Fibroblast of lung (primary cell): ENCODE measurements at regions not wholly inside any gene's neighbourhood (a gene's known extent, or its start where the extent isn't known, plus 50 kb on each side); places are given as distances from the start of the nearest gene placed in this dataset.

Source experiments
- DNase-seq, 2 donors: peaks; one replicate each; pipeline versions ENCODE4 v3.0.0 to v3.0.0-alpha.2; 2010; ENCODE audit warnings: low read depth in 2 of 2
- H2AFZ ChIP-seq: 2 replicates; pipeline ENCODE4 v1.5.1; 2012; ENCODE audit warnings: low read length, control low read depth, inconsistent platforms
- H3K27ac ChIP-seq: 2 replicates; pipeline ENCODE4 v1.5.1; 2011; ENCODE audit warnings: low read length, control low read depth; ENCODE audit not compliant: insufficient read depth
- H3K27me3 ChIP-seq: 2 replicates; pipeline ENCODE4 v1.5.1; 2011; ENCODE audit warnings: mild to moderate bottlenecking, low read length; ENCODE audit not compliant: control insufficient read depth, insufficient read depth
- H3K36me3 ChIP-seq: 2 replicates; pipeline ENCODE4 v1.5.1; 2011; ENCODE audit warnings: low read length; ENCODE audit not compliant: control insufficient read depth, insufficient read depth
- H3K4me1 ChIP-seq: 2 replicates; pipeline ENCODE4 v1.5.1; 2011; ENCODE audit warnings: low read length; ENCODE audit not compliant: control insufficient read depth, insufficient read depth; ENCODE audit errors: extremely low read depth
- H3K4me2 ChIP-seq: 2 replicates; pipeline ENCODE4 v1.5.1; 2011; ENCODE audit warnings: low read length, control low read depth; ENCODE audit not compliant: insufficient read depth; ENCODE audit errors: extremely low read depth
- H3K4me3 ChIP-seq, 4 experiments: fragments of 200-600 bp in 1 of 4; sonication (generic) in 1 of 4; replicated peaks in 1 of 4; 2 replicates each; pipeline ENCODE4 v1.5.1; 2011 to 2016; ENCODE audit warnings: low read length in 4 of 4, low read depth in 3 of 4, mild to moderate bottlenecking in 3 of 4, control low read depth in 2 of 4, inconsistent platforms in 1 of 4, mixed read lengths in 1 of 4; ENCODE audit not compliant: insufficient read depth in 1 of 4; ENCODE audit errors: control extremely low read depth in 1 of 4
- H3K79me2 ChIP-seq: 2 replicates; pipeline ENCODE4 v1.5.1; 2012; ENCODE audit warnings: mild to moderate bottlenecking, low read length, inconsistent platforms; ENCODE audit not compliant: control insufficient read depth, insufficient read depth
- H3K9ac ChIP-seq: 2 replicates; pipeline ENCODE4 v1.5.1; 2011; ENCODE audit warnings: mild to moderate bottlenecking, low read length, control low read depth; ENCODE audit not compliant: insufficient read depth
- H3K9me3 ChIP-seq: 2 replicates; pipeline ENCODE4 v1.5.1; 2012; ENCODE audit warnings: low read depth, low read length; ENCODE audit not compliant: control insufficient read depth, insufficient read depth
- H4K20me1 ChIP-seq: 2 replicates; pipeline ENCODE4 v1.5.1; 2011; ENCODE audit warnings: low read length; ENCODE audit not compliant: control insufficient read depth, insufficient read depth; ENCODE audit errors: extremely low read depth
- CTCF ChIP-seq, 2 donors: IDR thresholded peaks in 1 of 2; conservative IDR thresholded peaks in 1 of 2; 1 replicate in 1 of 2; 2 replicates in 1 of 2; pipeline ENCODE4 v1.5.1; 2011 to 2012; ENCODE audit warnings: low read length in 2 of 2, control low read depth in 1 of 2, inconsistent platforms in 1 of 2, low read depth in 1 of 2, mild to moderate bottlenecking in 1 of 2
- EZH2 ChIP-seq: IDR thresholded peaks from 2 replicates; pipeline ENCODE4 v1.5.1; 2012; ENCODE audit warnings: low read length, control low read depth, mild to moderate bottlenecking; ENCODE audit errors: missing control alignments

DNA sequence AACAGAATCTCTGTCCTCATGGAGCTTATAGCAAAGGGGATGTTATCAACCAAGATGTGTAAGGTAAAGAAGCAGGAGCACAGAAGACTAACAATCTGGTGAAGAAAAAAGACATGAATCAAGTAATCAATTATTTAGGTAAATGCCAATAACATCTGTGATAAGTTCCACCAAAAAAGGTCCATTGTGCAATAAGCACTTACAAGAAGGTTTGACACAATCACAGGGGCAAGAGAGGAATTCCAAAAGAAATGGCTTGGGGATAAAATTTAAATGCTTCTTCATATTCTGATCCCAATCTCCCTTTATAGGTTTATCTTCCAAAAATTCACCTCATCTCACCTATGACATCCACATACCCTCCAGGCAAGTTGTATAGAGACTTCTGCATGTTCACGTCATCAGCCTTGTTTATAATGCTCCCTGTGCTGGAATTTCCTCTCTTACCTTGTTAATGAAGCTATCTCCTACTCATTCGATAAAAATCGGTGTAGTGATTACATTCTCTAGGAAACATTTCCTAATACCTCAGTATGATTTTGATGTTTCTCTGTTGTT lies 53.6 kb upstream of the DPT start:
- Histone ChIP-seq H3K4me3 (no peak overlapping the region), H3K79me2 (no peaks in the 10 kb centered on the region), H3K4me2 (no peak overlapping the region), H3K9ac (no peak overlapping the region), H2AFZ (no peak overlapping the region), H3K9me3 (no peaks in the 10 kb centered on the region), H4K20me1 (no peaks in the 10 kb centered on the region), H3K27ac (no peak overlapping the region), H3K27me3 (no peaks in the 10 kb centered on the region), H3K36me3 (no peaks in the 10 kb centered on the region), H3K4me1 (no peaks in the 10 kb centered on the region)
- TF ChIP-seq EZH2 (no peak), CTCF (conservative IDR thresholded peaks at IDR 0.05 in 1 of 2, IDR thresholded peaks at IDR 0.05 in 1 of 2; ENCODE audit: low read depth in 1 of 2, low read length in 2 of 2) (no peak)
- no peak for DNase-seq

GRCh38 chr1:168783458-168784210 lies 54.6 kb upstream of the DPT start:
- H3K9ac ChIP-seq: no peak overlapping the region
- peak; percentile 28 to 54 for DNase-seq

More at GRCh38 chr1:168783458-168784210, 54.6 kb upstream of the DPT start:
- H3K27ac ChIP-seq: no peak overlapping the region
- no peaks in the 10 kb centered on the region for H3K9me3 ChIP-seq
- no peaks in the 10 kb centered on the region for H3K27me3 ChIP-seq
- no peak overlapping the region for H3K4me3 ChIP-seq
- no peak overlapping the region for H3K4me2 ChIP-seq
- TF ChIP-seq CTCF (conservative IDR thresholded peaks at IDR 0.05 in 1 of 2, IDR thresholded peaks at IDR 0.05 in 1 of 2; ENCODE audit: low read depth in 1 of 2, low read length in 2 of 2) (no peak), EZH2 (no peak)
- H4K20me1 ChIP-seq: no peaks in the 10 kb centered on the region
- no peaks in the 10 kb centered on the region for H3K4me1 ChIP-seq
- H3K79me2 ChIP-seq: no peaks in the 10 kb centered on the region
- H3K36me3 ChIP-seq: no peaks in the 10 kb centered on the region
- no peak overlapping the region for H2AFZ ChIP-seq
